Hematopoietic multipotent progenitor cell (in vitro differentiated cells): ENCODE measurements at regions not wholly inside any gene's neighbourhood (a gene's known extent, or its start where the extent isn't known, plus 50 kb on each side); places are given as distances from the start of the nearest gene placed in this dataset.
"Not testable (repeated sequence)": the region's sequence is repeated elsewhere in the genome, so short reads cannot be mapped to it uniquely, and the experiment has no call there.

Experiments used
- DNase-seq, 3 donors: peaks; one replicate each; pipeline ENCODE4 v3.0.0-alpha.2; 2011 to 2015; ENCODE audit warnings: low read depth in 2 of 3, low spot score in 2 of 3

- DNase-seq: not testable (repeated sequence)
These were observed 169.7 kb upstream of the FOXD4L5 start for GRCh38 chr9:65454666-65455065.

GRCh38 chr9:65454034-65454433, 169.0 kb upstream of the FOXD4L5 start:
- not testable (repeated sequence) for DNase-seq

- not testable (repeated sequence) for DNase-seq
These were observed 165.0 kb upstream of the FOXD4L5 start for GRCh38 chr9:65449886-65450610.

- no peak for DNase-seq
These were observed 164.4 kb upstream of the FOXD4L5 start for GRCh38 chr9:65449423-65449822.

- DNase-seq: not testable (repeated sequence)
These were observed 162.1 kb upstream of the FOXD4L5 start for GRCh38 chr9:65447146-65447545.

- DNase-seq: not testable (repeated sequence)
These were observed 161.0 kb upstream of the FOXD4L5 start for GRCh38 chr9:65445991-65446390.

GRCh38 chr9:65444943-65445342, 159.9 kb upstream of the FOXD4L5 start:
- DNase-seq: no peak

- not testable (repeated sequence) for DNase-seq
These were observed 157.1 kb upstream of the FOXD4L5 start for GRCh38 chr9:65442116-65442515.

- not testable (repeated sequence) for DNase-seq
These were observed 156.4 kb upstream of the FOXD4L5 start for GRCh38 chr9:65441324-65441920.

GRCh38 chr9:65437724-65438123, 152.7 kb upstream of the FOXD4L5 start:
- DNase-seq: no peak

GRCh38 chr9:65435464-65435863, 150.5 kb upstream of the FOXD4L5 start:
- DNase-seq: no peak

GRCh38 chr9:65432722-65433323, 147.8 kb upstream of the FOXD4L5 start:
- no peak for DNase-seq

- no peak for DNase-seq
These were observed 147.0 kb upstream of the FOXD4L5 start for GRCh38 chr9:65432051-65432450.

- no peak for DNase-seq
These were observed 145.2 kb upstream of the FOXD4L5 start for GRCh38 chr9:65430221-65430620.

GRCh38 chr9:65427361-65427760, 142.4 kb upstream of the FOXD4L5 start:
- DNase-seq: not testable (repeated sequence)

- DNase-seq: not testable (repeated sequence)
These were observed 141.8 kb upstream of the FOXD4L5 start for GRCh38 chr9:65426813-65427212.

GRCh38 chr9:65426231-65426630, 141.2 kb upstream of the FOXD4L5 start:
- DNase-seq: no peak

GRCh38 chr9:65425183-65425582, 140.2 kb upstream of the FOXD4L5 start:
- not testable (repeated sequence) for DNase-seq

GRCh38 chr9:65424437-65424984, 139.5 kb upstream of the FOXD4L5 start:
- DNase-seq: not testable (repeated sequence)

- DNase-seq: not testable (repeated sequence)
These were observed 138.9 kb upstream of the FOXD4L5 start for GRCh38 chr9:65423691-65424436.
